Mesendoderm (in vitro differentiated cells): ENCODE measurements at regions not wholly inside any gene's neighbourhood (a gene's known extent, or its start where the extent isn't known, plus 50 kb on each side); places are given as distances from the start of the nearest gene placed in this dataset.

Experiments
- DNase-seq: peaks from one replicate; pipeline ENCODE4 v3.0.0; 2013
- H2AK5ac ChIP-seq: 2 replicates; pipeline ENCODE4 v1.6.1; 2013; ENCODE audit warnings: low read length, inconsistent platforms
- H2BK120ac ChIP-seq: 2 replicates; pipeline ENCODE4 v1.6.1; 2013; ENCODE audit warnings: low read depth, mild to moderate bottlenecking, low read length, moderate library complexity, mixed read lengths
- H2BK15ac ChIP-seq: replicated peaks from 2 replicates; pipeline ENCODE4 v1.6.1; 2013; ENCODE audit warnings: low read depth, mild to moderate bottlenecking, moderate library complexity
- H2BK5ac ChIP-seq: 2 replicates; pipeline ENCODE4 v1.6.1; 2013; ENCODE audit warnings: low read length, inconsistent platforms
- H3K18ac ChIP-seq: 2 replicates; pipeline ENCODE4 v1.6.1; 2013; ENCODE audit warnings: mild to moderate bottlenecking, low read length, mixed read lengths
- H3K23ac ChIP-seq: one replicate; pipeline ENCODE4 v1.6.1; 2013; ENCODE audit warnings: low read length
- H3K27ac ChIP-seq: 2 replicates; pipeline ENCODE4 v1.5.1; 2013; ENCODE audit warnings: low read depth, mild to moderate bottlenecking, inconsistent platforms, low read length, moderate library complexity
- H3K27me3 ChIP-seq: 2 replicates; pipeline ENCODE4 v1.6.1; 2013; ENCODE audit warnings: low read length, control low read depth, mild to moderate bottlenecking, inconsistent platforms; ENCODE audit not compliant: insufficient read depth, poor library complexity
- H3K36me3 ChIP-seq: 2 replicates; pipeline ENCODE4 v1.6.1; 2013; ENCODE audit warnings: low read length, inconsistent platforms; ENCODE audit not compliant: control insufficient read depth, insufficient read depth
- H3K4ac ChIP-seq: one replicate; pipeline ENCODE4 v1.6.1; 2013; ENCODE audit warnings: low read depth, mild to moderate bottlenecking, low read length, moderate library complexity
- H3K4me1 ChIP-seq: 2 replicates; pipeline ENCODE4 v1.6.1; 2013; ENCODE audit warnings: low read depth, low read length, inconsistent platforms; ENCODE audit not compliant: control insufficient read depth
- H3K4me2 ChIP-seq: 2 replicates; pipeline ENCODE4 v1.6.1; 2013; ENCODE audit warnings: low read length
- H3K4me3 ChIP-seq: 2 replicates; pipeline ENCODE4 v1.5.1; 2013; ENCODE audit warnings: mild to moderate bottlenecking, low read length
- H3K56ac ChIP-seq: one replicate; pipeline ENCODE4 v1.6.1; 2013; ENCODE audit warnings: low read length
- H3K79me1 ChIP-seq: 2 replicates; pipeline ENCODE4 v1.6.1; 2013; ENCODE audit warnings: low read length, inconsistent platforms
- H3K79me2 ChIP-seq: 2 replicates; pipeline ENCODE4 v1.6.1; 2013; ENCODE audit warnings: mild to moderate bottlenecking, low read length; ENCODE audit not compliant: control insufficient read depth, insufficient read depth
- H3K9ac ChIP-seq: 2 replicates; pipeline ENCODE4 v1.6.1; 2013; ENCODE audit warnings: low read length, inconsistent platforms
- H4K5ac ChIP-seq: one replicate; pipeline ENCODE4 v1.6.1; 2013; ENCODE audit warnings: low read length
- H4K8ac ChIP-seq: one replicate; pipeline ENCODE4 v1.6.1; 2013; ENCODE audit warnings: low read depth, mild to moderate bottlenecking, control low read depth, low read length, moderate library complexity
- WGBS: extraction: QIAGEN DNeasy Blood & Tissue Kit; methylation state at CpG from one replicate; pipeline ENCODE4 v1.1.7; 2013; ENCODE audit warnings: low lambda C conversion rate, missing lambda C conversion rate; ENCODE audit not compliant: insufficient coverage; ENCODE audit errors: extremely low coverage; 5-methylcytosine and 5-hydroxymethylcytosine counted together

- Histone ChIP-seq H3K27me3 (no peaks in the 10 kb centered on the region), H3K36me3 (no peaks in the 10 kb centered on the region), H3K56ac (no peak overlapping the region), H3K4me1 (no peaks in the 10 kb centered on the region), H3K9ac (no peak overlapping the region), H3K18ac (no peak overlapping the region), H2AK5ac (no peak overlapping the region), H3K79me2 (no peaks in the 10 kb centered on the region), H3K4me2 (no peak overlapping the region), H3K23ac (no peak overlapping the region), H3K4me3 (no peak overlapping the region), H3K27ac (no peak overlapping the region), H4K8ac (no peak overlapping the region), H3K79me1 (no peaks in the 10 kb centered on the region), H2BK120ac (no peak overlapping the region), H4K5ac (no peak overlapping the region), H2BK15ac (no peak overlapping the region), H3K4ac (no peak overlapping the region), H2BK5ac (no peak overlapping the region)
- DNase-seq = no peak
- no CpG with 5 or more reads among the region's 6 CpGs for WGBS
Observed at GRCh38 chr20:58084966-58085365, 143.5 kb downstream of the ANKRD60 start.

DNA sequence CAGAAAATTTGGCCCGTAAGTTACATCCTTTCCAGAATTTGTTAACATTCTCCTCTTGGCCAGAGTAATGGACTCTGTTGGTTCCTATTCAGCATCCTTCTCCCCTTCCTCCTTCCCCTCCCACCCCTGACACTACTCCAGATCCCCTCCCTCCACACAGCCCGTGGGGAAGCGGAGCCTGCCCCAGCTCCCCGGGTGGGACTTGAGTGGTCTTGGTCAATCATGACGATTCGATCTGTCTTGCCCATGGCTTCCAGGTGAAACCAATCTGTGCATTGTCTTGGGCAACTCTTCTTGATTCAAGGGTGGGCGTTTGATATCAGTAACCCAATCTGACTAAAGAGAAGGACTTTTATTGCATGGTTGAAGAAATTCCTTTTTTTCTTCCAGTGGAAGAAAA is 143.9 kb downstream of the ANKRD60 start:
- Histone ChIP-seq H3K36me3 (no peaks in the 10 kb centered on the region), H3K79me2 (no peaks in the 10 kb centered on the region), H3K4me2 (no peak overlapping the region), H4K8ac (no peak overlapping the region), H3K9ac (no peak overlapping the region), H3K23ac (no peak overlapping the region), H3K27ac (no peak overlapping the region), H2BK15ac (no peak overlapping the region), H2BK120ac (no peak overlapping the region), H2BK5ac (no peak overlapping the region), H3K79me1 (no peaks in the 10 kb centered on the region), H3K56ac (no peak overlapping the region), H2AK5ac (no peak overlapping the region), H3K27me3 (no peaks in the 10 kb centered on the region), H4K5ac (no peak overlapping the region), H3K4ac (no peak overlapping the region), H3K4me1 (no peaks in the 10 kb centered on the region), H3K4me3 (no peak overlapping the region), H3K18ac (no peak overlapping the region)
- no peak for DNase-seq
- no CpG with 5 or more reads among the region's 7 CpGs for WGBS

- DNase-seq = no peak
- H3K4me1 ChIP-seq = no peaks in the 10 kb centered on the region
- WGBS = no CpG with 5 or more reads among the region's 1 CpG
Observed at GRCh38 chr20:58081846-58082245, 146.6 kb downstream of the ANKRD60 start.

GRCh38 chr20:58078741-58079522 is 149.5 kb downstream of the ANKRD60 start:
- H3K79me1 ChIP-seq = no peaks in the 10 kb centered on the region
- no peak overlapping the region for H2AK5ac ChIP-seq
- no peak overlapping the region for H3K27ac ChIP-seq

More at GRCh38 chr20:58081846-58082245, 146.6 kb downstream of the ANKRD60 start:
- Histone ChIP-seq H3K18ac (no peak overlapping the region), H3K79me1 (no peaks in the 10 kb centered on the region), H3K9ac (no peak overlapping the region), H3K4ac (no peak overlapping the region), H2AK5ac (no peak overlapping the region), H3K79me2 (no peaks in the 10 kb centered on the region), H3K23ac (no peak overlapping the region), H4K8ac (no peak overlapping the region), H2BK5ac (no peak overlapping the region), H3K27me3 (no peaks in the 10 kb centered on the region), H3K4me2 (no peak overlapping the region), H2BK15ac (no peak overlapping the region), H4K5ac (no peak overlapping the region), H2BK120ac (no peak overlapping the region), H3K4me3 (no peak overlapping the region), H3K27ac (no peak overlapping the region), H3K56ac (no peak overlapping the region), H3K36me3 (no peaks in the 10 kb centered on the region)

DNA sequence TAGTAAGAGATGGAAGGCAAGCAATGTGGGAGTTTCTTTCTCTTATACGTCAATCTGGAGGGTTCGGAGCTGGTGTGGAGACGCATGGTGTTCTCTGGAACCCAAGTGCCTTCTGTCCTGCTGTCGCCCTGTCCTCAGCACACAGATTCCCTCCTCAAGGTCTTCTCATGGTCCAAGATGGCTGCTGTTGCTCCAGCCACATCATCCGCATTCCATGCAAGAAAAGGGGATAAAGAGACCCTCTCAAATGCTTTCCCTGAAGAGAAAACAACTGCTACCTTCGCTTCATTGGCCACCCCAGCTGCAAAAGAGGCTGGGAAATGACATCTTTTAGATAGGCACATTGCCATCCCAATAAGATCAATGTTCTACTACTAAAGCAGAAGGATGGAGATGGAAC is 151.2 kb downstream of the ANKRD60 start:
- no peak overlapping the region for H2AK5ac ChIP-seq
- H3K4me2 ChIP-seq = no peak overlapping the region
- no peak overlapping the region for H3K23ac ChIP-seq
- H4K5ac ChIP-seq = no peak overlapping the region
- H3K4me1 ChIP-seq = peaks cover 2% of the 10 kb centered on the region
- no peaks in the 10 kb centered on the region for H3K36me3 ChIP-seq
- no peak for DNase-seq
- H3K56ac ChIP-seq = no peak overlapping the region
- H3K18ac ChIP-seq = no peak overlapping the region
- WGBS = no CpG with 5 or more reads among the region's 6 CpGs
- no peaks in the 10 kb centered on the region for H3K79me2 ChIP-seq
- H4K8ac ChIP-seq = no peak overlapping the region
- no peak overlapping the region for H2BK15ac ChIP-seq
- no peaks in the 10 kb centered on the region for H3K79me1 ChIP-seq
- no peak overlapping the region for H3K27ac ChIP-seq
- no peaks in the 10 kb centered on the region for H3K27me3 ChIP-seq
- H2BK5ac ChIP-seq = no peak overlapping the region
- no peak overlapping the region for H2BK120ac ChIP-seq
- H3K4me3 ChIP-seq = no peak overlapping the region
- no peak overlapping the region for H3K4ac ChIP-seq
- H3K9ac ChIP-seq = no peak overlapping the region

More at GRCh38 chr20:58078741-58079522, 149.5 kb downstream of the ANKRD60 start:
- peaks cover 2% of the 10 kb centered on the region for H3K4me1 ChIP-seq
- H3K56ac ChIP-seq = no peak overlapping the region
- no CpG with 5 or more reads among the region's 7 CpGs for WGBS
- no peak overlapping the region for H2BK15ac ChIP-seq
- H4K8ac ChIP-seq = no peak overlapping the region
- H3K18ac ChIP-seq = no peak overlapping the region
- DNase-seq = no peak
- H3K27me3 ChIP-seq = no peaks in the 10 kb centered on the region
- no peak overlapping the region for H3K9ac ChIP-seq
- no peak overlapping the region for H3K4me3 ChIP-seq
- H3K79me2 ChIP-seq = no peaks in the 10 kb centered on the region
- H4K5ac ChIP-seq = no peak overlapping the region
- H3K36me3 ChIP-seq = no peaks in the 10 kb centered on the region
- H2BK5ac ChIP-seq = no peak overlapping the region
- no peak overlapping the region for H3K23ac ChIP-seq
- no peak overlapping the region for H3K4me2 ChIP-seq
- H2BK120ac ChIP-seq = no peak overlapping the region
- no peak overlapping the region for H3K4ac ChIP-seq

GRCh38 chr20:58076405-58076804 is 152.0 kb downstream of the ANKRD60 start:
- no peak overlapping the region for H2AK5ac ChIP-seq
- H3K27ac ChIP-seq = no peak overlapping the region
- no peak overlapping the region for H3K18ac ChIP-seq
- H3K4ac ChIP-seq = no peak overlapping the region
- no peak overlapping the region for H4K8ac ChIP-seq
- no peaks in the 10 kb centered on the region for H3K27me3 ChIP-seq
- WGBS = no CpG with 5 or more reads among the region's 4 CpGs
- H3K56ac ChIP-seq = no peak overlapping the region
- H3K4me2 ChIP-seq = no peak overlapping the region
- peaks cover 2% of the 10 kb centered on the region for H3K4me1 ChIP-seq
- H3K23ac ChIP-seq = no peak overlapping the region
- no peak overlapping the region for H2BK5ac ChIP-seq
- H3K36me3 ChIP-seq = no peaks in the 10 kb centered on the region
- H4K5ac ChIP-seq = no peak overlapping the region
- H3K9ac ChIP-seq = no peak overlapping the region
- H3K79me2 ChIP-seq = no peaks in the 10 kb centered on the region
- no peak overlapping the region for H2BK15ac ChIP-seq
- no peaks in the 10 kb centered on the region for H3K79me1 ChIP-seq
- no peak overlapping the region for H3K4me3 ChIP-seq
- DNase-seq = no peak
- H2BK120ac ChIP-seq = no peak overlapping the region
